GM23248 (cell line): ENCODE measurements at regions not wholly inside any gene's neighbourhood (a gene's known extent, or its start where the extent isn't known, plus 50 kb on each side); places are given as distances from the start of the nearest gene placed in this dataset.
"Not testable (repeated sequence)": the region's sequence is repeated elsewhere in the genome, so short reads cannot be mapped to it uniquely, and the experiment has no call there.

ENCODE experiments used
- DNase-seq: peaks from one replicate; pipeline ENCODE4 v3.0.0-alpha.2; 2015
- H2AFZ ChIP-seq: fragments of 200-600 bp; sonication (generic); 2 replicates; pipeline ENCODE4 v1.6.1; 2016; ENCODE audit warnings: antibody characterized with exemption
- H3F3A ChIP-seq: fragments of 200-600 bp; sonication (generic); 2 replicates; pipeline ENCODE4 v1.6.1; 2016; ENCODE audit warnings: mild to moderate bottlenecking, antibody characterized with exemption, mixed run types; ENCODE audit not compliant: insufficient read depth
- H3K27ac ChIP-seq: fragments of 200-600 bp; sonication (generic); 2 replicates; pipeline ENCODE4 v1.5.1; 2016; ENCODE audit warnings: mild to moderate bottlenecking
- H3K27me3 ChIP-seq: fragments of 200-600 bp; sonication (generic); replicated peaks from 2 replicates; pipeline ENCODE4 v1.6.1; 2016; ENCODE audit warnings: mild to moderate bottlenecking; ENCODE audit not compliant: insufficient read depth
- H3K36me3 ChIP-seq: fragments of 200-600 bp; sonication (generic); 2 replicates; pipeline ENCODE4 v1.6.1; 2016; ENCODE audit warnings: low read depth, mild to moderate bottlenecking
- H3K4me1 ChIP-seq: fragments of 200-600 bp; sonication (generic); 2 replicates; pipeline ENCODE4 v1.6.1; 2016; ENCODE audit warnings: mild to moderate bottlenecking; ENCODE audit not compliant: insufficient read depth
- H3K4me2 ChIP-seq: fragments of 200-600 bp; sonication (generic); one replicate; pipeline ENCODE4 v1.6.1; 2016; ENCODE audit warnings: mild to moderate bottlenecking; ENCODE audit not compliant: unreplicated experiment
- H3K4me3 ChIP-seq: fragments of 200-600 bp; sonication (generic); 2 replicates; pipeline ENCODE4 v1.5.1; 2016; ENCODE audit warnings: mild to moderate bottlenecking
- H3K79me2 ChIP-seq: fragments of 200-600 bp; sonication (generic); 2 replicates; pipeline ENCODE4 v1.6.1; 2016; ENCODE audit warnings: mild to moderate bottlenecking; ENCODE audit not compliant: insufficient read depth
- H3K9ac ChIP-seq: fragments of 200-600 bp; sonication (generic); 2 replicates; pipeline ENCODE4 v1.6.1; 2016; ENCODE audit warnings: mild to moderate bottlenecking
- H3K9me2 ChIP-seq: fragments of 200-600 bp; sonication (generic); 2 replicates; pipeline ENCODE4 v1.6.1; 2016; ENCODE audit warnings: mixed run types, mild to moderate bottlenecking, moderate library complexity; ENCODE audit not compliant: insufficient read depth
- H3K9me3 ChIP-seq: fragments of 200-600 bp; sonication (generic); one replicate; pipeline ENCODE4 v1.6.1; 2017; ENCODE audit warnings: low read depth
- H4K20me1 ChIP-seq: fragments of 200-600 bp; sonication (generic); 2 replicates; pipeline ENCODE4 v1.6.0; 2016; ENCODE audit not compliant: insufficient read depth
- EZH2 ChIP-seq: fragments of 200-600 bp; sonication (generic); IDR thresholded peaks from 2 replicates; pipeline ENCODE4 v1.6.1; 2018; ENCODE audit warnings: antibody characterized with exemption, mild to moderate bottlenecking; ENCODE audit not compliant: insufficient read depth, poor library complexity, severe bottlenecking
- EZH2phosphoT487 ChIP-seq: fragments of 200-600 bp; sonication (generic); IDR thresholded peaks from 2 replicates; pipeline ENCODE4 v1.6.1; 2018; ENCODE audit warnings: antibody characterized with exemption, moderate library complexity, mild to moderate bottlenecking, low read depth; ENCODE audit not compliant: insufficient read depth
- WGBS, 2 experiments: methylation state at CpG; one replicate each; pipeline ENCODE4 v1.1.6; 2015 to 2017; ENCODE audit warnings: low lambda C conversion rate in 2 of 2, low coverage in 1 of 2; ENCODE audit errors: missing lambda C conversion rate in 2 of 2; 5-methylcytosine and 5-hydroxymethylcytosine counted together
- in situ Hi-C: fragments of 300-500 bp; cut with MboI; formaldehyde crosslinking; loops from 2 replicates; pipeline ENCODE4 v1.15.0; 2020

DNA sequence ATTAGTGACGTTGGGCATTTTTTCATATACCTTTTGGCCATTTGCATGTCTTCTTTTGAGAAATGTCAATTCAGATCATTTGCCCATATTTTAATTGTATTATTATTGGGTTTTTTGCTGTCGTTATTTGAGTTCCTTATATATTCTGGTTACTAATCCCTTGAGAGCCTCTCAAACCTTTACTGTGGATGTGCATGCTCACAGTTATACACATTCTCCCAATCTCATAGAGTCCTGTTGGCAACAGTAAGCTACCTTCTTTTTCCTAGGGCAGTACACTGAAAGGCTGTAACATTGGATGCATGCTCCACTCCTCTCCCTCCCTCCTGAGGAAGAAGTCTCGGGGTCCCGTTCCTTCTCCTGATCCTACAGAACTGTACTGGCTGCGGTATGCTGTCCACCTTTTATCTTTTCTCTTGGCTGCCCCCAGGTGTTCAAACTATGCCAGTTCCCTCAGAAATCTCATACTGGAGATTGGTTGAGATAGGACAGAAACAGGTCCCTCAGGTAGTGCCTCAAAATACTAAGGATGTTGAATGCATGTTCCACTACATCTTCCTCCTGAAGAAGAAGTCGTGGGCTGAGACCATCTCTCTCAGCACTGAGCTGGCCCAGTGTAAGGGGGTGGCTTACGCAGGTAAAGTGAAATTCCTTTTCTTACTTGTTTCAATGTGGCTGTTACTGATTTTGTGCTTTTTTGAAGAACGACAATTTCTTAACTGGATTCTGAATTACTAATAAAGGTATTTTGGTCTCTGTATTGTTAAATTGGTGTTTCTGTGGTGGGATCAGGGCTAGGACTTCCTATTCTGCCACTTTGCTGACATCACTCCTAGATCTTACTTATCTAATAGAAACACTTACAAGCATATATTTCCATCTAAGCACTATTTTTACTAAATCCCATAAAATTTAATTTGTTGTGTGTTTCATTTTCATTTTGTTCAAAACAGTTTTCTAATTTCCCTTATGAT lies 145.4 kb upstream of the HUWE1 start:
- Histone ChIP-seq H3K4me2 (no peak overlapping the region), H3K9me2 (no peaks in the 10 kb centered on the region), H3K79me2 (no peaks in the 10 kb centered on the region), H2AFZ (no peak overlapping the region), H3K36me3 (no peaks in the 10 kb centered on the region), H3K9me3 (no peaks in the 10 kb centered on the region), H3K27me3 (no peaks in the 10 kb centered on the region), H3F3A (no peaks in the 10 kb centered on the region), H3K27ac (no peak overlapping the region), H4K20me1 (no peaks in the 10 kb centered on the region), H3K9ac (no peak overlapping the region), H3K4me1 (no peaks in the 10 kb centered on the region), H3K4me3 (no peak overlapping the region)
- DNase-seq: peak; percentile 42
- in situ Hi-C loops: loop anchor here (10.0 kb wide), 1 partner anchor 147 kb away; the partner anchor contains the start of gene HUWE1
- TF ChIP-seq EZH2phosphoT487: no peak
- TF ChIP-seq EZH2: no peak
- WGBS, 2 experiments: 34 to 38% methylated on average over 8 of the region's 8 CpGs

- no peak for TF ChIP-seq EZH2phosphoT487
- no peak for TF ChIP-seq EZH2
Measured at GRCh38 chrX:53824686-53825085, 138.2 kb upstream of the HUWE1 start.

DNA sequence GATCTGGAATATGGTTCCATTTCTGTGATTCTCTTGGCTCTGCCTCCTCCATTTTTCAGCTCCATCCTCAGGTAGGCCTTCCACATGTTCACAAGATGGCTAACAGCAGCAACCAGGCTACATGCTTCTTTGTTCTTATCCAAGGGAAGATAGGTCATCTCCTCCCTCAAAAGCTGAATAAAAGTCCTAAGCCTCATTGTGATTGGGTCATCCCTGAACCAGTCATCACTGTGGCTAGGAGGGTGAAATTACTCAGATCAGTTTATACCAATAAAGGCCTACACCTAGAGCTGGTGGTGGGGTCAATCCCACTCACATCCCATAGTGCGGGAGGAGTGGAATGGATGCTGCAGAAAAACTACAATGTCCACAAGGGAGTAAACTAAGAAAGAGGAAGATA lies 131.6 kb upstream of the HUWE1 start:
- H3K9ac ChIP-seq, H3K9me2 ChIP-seq, H3K27me3 ChIP-seq, H3K79me2 ChIP-seq, DNase-seq, H3F3A ChIP-seq, H3K9me3 ChIP-seq, H3K4me1 ChIP-seq, H4K20me1 ChIP-seq, H2AFZ ChIP-seq, H3K4me3 ChIP-seq, H3K27ac ChIP-seq, H3K4me2 ChIP-seq, in situ Hi-C loops, H3K36me3 ChIP-seq: not testable (repeated sequence)
- 89 to 100% methylated on average over 1 of the region's 1 CpG for WGBS, 2 experiments

More at GRCh38 chrX:53824686-53825085, 138.2 kb upstream of the HUWE1 start:
- in situ Hi-C loops: no loop called here
- Histone ChIP-seq H3K4me1 (no peaks in the 10 kb centered on the region), H3F3A (no peaks in the 10 kb centered on the region), H3K36me3 (no peaks in the 10 kb centered on the region), H4K20me1 (no peaks in the 10 kb centered on the region), H3K4me2 (no peak overlapping the region), H2AFZ (no peak overlapping the region), H3K27ac (no peak overlapping the region), H3K79me2 (no peaks in the 10 kb centered on the region), H3K9me3 (no peaks in the 10 kb centered on the region), H3K4me3 (no peak overlapping the region), H3K9ac (no peak overlapping the region), H3K9me2 (no peaks in the 10 kb centered on the region), H3K27me3 (no peaks in the 10 kb centered on the region)
- WGBS, 2 experiments: 50 to 51% methylated on average over 2 of the region's 2 CpGs
- no peak for DNase-seq

DNA sequence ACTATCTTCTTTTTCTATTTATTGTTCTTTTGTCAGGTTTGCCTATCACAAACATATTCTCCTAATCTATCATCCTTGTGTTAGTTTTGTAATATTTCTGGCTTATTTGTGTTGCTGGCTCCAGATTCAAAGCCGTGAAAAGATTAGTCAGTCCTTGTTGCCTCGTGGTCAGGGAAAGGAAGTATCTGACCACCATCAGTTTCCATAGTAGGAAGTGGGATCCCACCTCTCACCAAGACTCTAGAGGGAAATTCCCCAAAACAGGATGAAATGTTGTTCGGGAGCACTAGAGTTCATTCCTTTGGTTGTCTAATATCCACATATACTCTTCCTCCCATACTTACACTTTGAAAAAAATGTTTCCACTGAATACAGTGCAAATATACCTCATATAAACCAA lies 131.0 kb upstream of the HUWE1 start:
- H4K20me1 ChIP-seq: no peaks in the 10 kb centered on the region
- no peaks in the 10 kb centered on the region for H3K4me1 ChIP-seq
- no peak overlapping the region for H3K4me2 ChIP-seq
- H3K27ac ChIP-seq: no peak overlapping the region
- no peaks in the 10 kb centered on the region for H3K9me3 ChIP-seq
- 70 to 76% methylated on average over 3 of the region's 3 CpGs for WGBS, 2 experiments
- no peaks in the 10 kb centered on the region for H3F3A ChIP-seq
- H3K4me3 ChIP-seq: no peak overlapping the region
- H3K9me2 ChIP-seq: no peaks in the 10 kb centered on the region
- no peak overlapping the region for H2AFZ ChIP-seq
- TF ChIP-seq EZH2 (no peak), EZH2phosphoT487 (no peak)
- no peaks in the 10 kb centered on the region for H3K27me3 ChIP-seq
- no peak overlapping the region for H3K9ac ChIP-seq
- in situ Hi-C loops: no loop called here
- no peak for DNase-seq
- no peaks in the 10 kb centered on the region for H3K36me3 ChIP-seq
- no peaks in the 10 kb centered on the region for H3K79me2 ChIP-seq
